GM12892 (cell line): ENCODE measurements at regions not wholly inside any gene's neighbourhood (a gene's known extent, or its start where the extent isn't known, plus 50 kb on each side); places are given as distances from the start of the nearest gene placed in this dataset.

Experiments
- POLR2A ChIP-seq: IDR thresholded peaks from 2 replicates; pipeline ENCODE4 v1.6.1; 2011; ENCODE audit warnings: low read depth, low read length, control low read depth
- POLR2AphosphoS5 ChIP-seq: IDR thresholded peaks from 2 replicates; pipeline ENCODE4 v1.6.1; 2011; ENCODE audit warnings: low read depth, low read length, control low read depth
- TAF1 ChIP-seq: IDR thresholded peaks from 2 replicates; pipeline ENCODE4 v1.6.1; 2011; ENCODE audit warnings: low read depth, mild to moderate bottlenecking, control low read depth, low read length, borderline replicate concordance

DNA sequence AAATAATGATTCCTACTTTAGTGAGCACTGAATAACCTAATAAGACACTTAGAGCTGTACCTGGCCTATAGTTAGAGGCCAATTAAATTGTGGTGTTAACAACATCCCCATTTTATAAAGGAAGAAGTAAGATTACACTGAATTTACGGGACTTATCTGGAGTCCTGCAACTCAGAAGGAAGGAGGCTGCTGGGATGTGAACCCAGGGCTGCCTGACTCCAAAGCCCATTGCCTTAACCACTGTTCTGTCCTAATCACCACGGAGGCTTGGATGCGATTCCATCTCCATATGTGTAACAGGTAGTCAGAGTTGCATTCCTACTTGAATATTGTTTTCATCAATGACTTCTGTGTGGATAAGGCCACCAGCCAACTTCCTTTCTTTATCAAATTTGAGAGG lies 168.9 kb downstream of the SOCS6 start:
- TF ChIP-seq POLR2A (no peak), POLR2AphosphoS5 (no peak), TAF1 (no peak)
